Neural cell (in vitro differentiated cells): ENCODE measurements at regions not wholly inside any gene's neighbourhood (a gene's known extent, or its start where the extent isn't known, plus 50 kb on each side); places are given as distances from the start of the nearest gene placed in this dataset.

Experiments
- H2AFZ ChIP-seq: fragments of 200-600, 300-800 bp; sonication (generic), shearing (Covaris generic); 2 replicates; pipeline ENCODE4 v1.6.0; 2014; ENCODE audit warnings: low read depth, mild to moderate bottlenecking, antibody characterized with exemption, low read length, moderate library complexity
- H3F3A ChIP-seq: fragments of 200-600 bp; shearing (Covaris generic); 2 replicates; pipeline ENCODE4 v1.6.1; 2016; ENCODE audit warnings: mild to moderate bottlenecking, moderate library complexity, mixed read lengths, antibody characterized with exemption, low read length; ENCODE audit not compliant: insufficient read depth, poor library complexity, severe bottlenecking
- H3K27ac ChIP-seq: fragments of 200-600, 300-800 bp; sonication (generic), shearing (Covaris generic); 2 replicates; pipeline ENCODE4 v1.5.1; 2014; ENCODE audit warnings: mild to moderate bottlenecking, low read length, moderate library complexity
- H3K27me3 ChIP-seq: fragments of 300-800, 200-600 bp; sonication (generic), shearing (Covaris generic); 2 replicates; pipeline ENCODE4 v1.6.0; 2014; ENCODE audit warnings: mild to moderate bottlenecking, low read depth, low read length, moderate library complexity; ENCODE audit not compliant: insufficient read depth
- H3K36me3 ChIP-seq: fragments of 300-800, 200-600 bp; sonication (generic), shearing (Covaris generic); 2 replicates; pipeline ENCODE4 v1.5.1; 2014; ENCODE audit warnings: mild to moderate bottlenecking, antibody characterized with exemption, low read length, moderate library complexity; ENCODE audit not compliant: insufficient read depth
- H3K4me2 ChIP-seq: fragments of 300-800, 200-600 bp; sonication (generic), shearing (Covaris generic); 2 replicates; pipeline ENCODE4 v1.6.0; 2014; ENCODE audit warnings: mild to moderate bottlenecking, low read length
- H3K4me3 ChIP-seq: fragments of 300-800, 200-600 bp; sonication (generic), shearing (Covaris generic); 2 replicates; pipeline ENCODE4 v1.5.1; 2014; ENCODE audit warnings: mild to moderate bottlenecking, low read length, moderate library complexity
- H3K79me2 ChIP-seq: fragments of 200-600 bp; shearing (Covaris generic); replicated peaks from 2 replicates; pipeline ENCODE4 v1.6.0; 2014; ENCODE audit warnings: mild to moderate bottlenecking, low read length, moderate library complexity; ENCODE audit not compliant: insufficient read depth
- H3K9ac ChIP-seq: fragments of 300-800, 200-600 bp; sonication (generic), shearing (Covaris generic); 2 replicates; pipeline ENCODE4 v1.6.1; 2016; ENCODE audit warnings: mild to moderate bottlenecking, low read length, mixed read lengths
- H3K9me2 ChIP-seq: fragments of 200-600 bp; shearing (Covaris generic); 2 replicates; pipeline ENCODE4 v1.6.1; 2016; ENCODE audit warnings: mild to moderate bottlenecking, low read length, mixed read lengths; ENCODE audit not compliant: insufficient read depth
- H3K9me3 ChIP-seq: fragments of 200-600, 300-800 bp; sonication (generic), shearing (Covaris generic); 2 replicates; pipeline ENCODE4 v1.6.1; 2016; ENCODE audit warnings: mild to moderate bottlenecking, mixed run types, low read length, moderate library complexity, mixed read lengths
- H4K20me1 ChIP-seq: fragments of 200-600 bp; shearing (Covaris generic); 2 replicates; pipeline ENCODE4 v1.6.1; 2016; ENCODE audit warnings: mild to moderate bottlenecking, mixed run types; ENCODE audit not compliant: insufficient read depth
- CTCF ChIP-seq: fragments of 450-650 bp; IDR thresholded peaks from 2 replicates; pipeline ENCODE4 v1.5.1; 2014; ENCODE audit warnings: antibody characterized with exemption, mild to moderate bottlenecking, moderate library complexity; ENCODE audit not compliant: poor library complexity, severe bottlenecking
- EP300 ChIP-seq: fragments of 450-650 bp; conservative IDR thresholded peaks from 2 replicates; pipeline ENCODE4 v1.6.1; 2014; ENCODE audit warnings: antibody characterized with exemption, mild to moderate bottlenecking, moderate library complexity; ENCODE audit not compliant: poor library complexity, severe bottlenecking
- EZH2 ChIP-seq: fragments of 200-600, 300-800 bp; shearing (Covaris generic), sonication (generic); IDR thresholded peaks from 2 replicates; pipeline ENCODE4 v1.6.1; 2014; ENCODE audit warnings: antibody characterized with exemption, low read length, borderline replicate concordance, mild to moderate bottlenecking; ENCODE audit not compliant: insufficient read depth, poor library complexity, severe bottlenecking
- MXI1 ChIP-seq: fragments of 450-650 bp; conservative IDR thresholded peaks from 2 replicates; pipeline ENCODE4 v1.6.1; 2014; ENCODE audit warnings: antibody characterized with exemption, mild to moderate bottlenecking; ENCODE audit not compliant: poor library complexity, severe bottlenecking
- POLR2AphosphoS5 ChIP-seq: IDR thresholded peaks from 2 replicates; pipeline ENCODE4 v1.6.1; 2012
- RAD21 ChIP-seq: fragments of 450-650 bp; conservative IDR thresholded peaks from 2 replicates; pipeline ENCODE4 v1.6.1; 2014; ENCODE audit warnings: antibody characterized with exemption, mild to moderate bottlenecking, moderate library complexity
- REST ChIP-seq: IDR thresholded peaks from 2 replicates; pipeline ENCODE4 v1.6.1; 2012; ENCODE audit warnings: borderline replicate concordance
- SMC3 ChIP-seq: fragments of 450-650 bp; conservative IDR thresholded peaks from 2 replicates; pipeline ENCODE4 v1.6.1; 2014; ENCODE audit warnings: antibody characterized with exemption, mild to moderate bottlenecking, moderate library complexity; ENCODE audit not compliant: poor library complexity
- TAF1 ChIP-seq: IDR thresholded peaks from 2 replicates; pipeline ENCODE4 v1.6.1; 2012; ENCODE audit warnings: low read depth

GRCh38 chr6:25178336-25179035 lies 100.7 kb upstream of the CARMIL1 start:
- no peaks in the 10 kb centered on the region for H4K20me1 ChIP-seq
- H3K36me3 ChIP-seq: no peaks in the 10 kb centered on the region
- no peak overlapping the region for H3K4me2 ChIP-seq
- TF ChIP-seq EZH2 (no peak), MXI1 (no peak), CTCF (no peak), REST (no peak), RAD21 (no peak), TAF1 (no peak), EP300 (no peak), SMC3 (no peak), POLR2AphosphoS5 (no peak)
- no peaks in the 10 kb centered on the region for H3K27me3 ChIP-seq
- H3F3A ChIP-seq: no peaks in the 10 kb centered on the region
- H3K4me3 ChIP-seq: no peak overlapping the region
- no peak overlapping the region for H3K9ac ChIP-seq
- no peak overlapping the region for H2AFZ ChIP-seq
- no peaks in the 10 kb centered on the region for H3K79me2 ChIP-seq
- H3K27ac ChIP-seq: no peak overlapping the region
- no peaks in the 10 kb centered on the region for H3K9me3 ChIP-seq
- no peaks in the 10 kb centered on the region for H3K9me2 ChIP-seq

GRCh38 chr6:25179051-25179778 lies 100.0 kb upstream of the CARMIL1 start:
- Histone ChIP-seq H3K36me3 (no peaks in the 10 kb centered on the region), H3K4me3 (no peak overlapping the region), H3F3A (no peaks in the 10 kb centered on the region), H2AFZ (no peak overlapping the region), H3K79me2 (no peaks in the 10 kb centered on the region), H3K27me3 (no peaks in the 10 kb centered on the region), H3K9ac (no peak overlapping the region), H4K20me1 (no peaks in the 10 kb centered on the region), H3K4me2 (no peak overlapping the region), H3K27ac (no peak overlapping the region), H3K9me2 (no peaks in the 10 kb centered on the region), H3K9me3 (no peaks in the 10 kb centered on the region)
- TF ChIP-seq POLR2AphosphoS5 (no peak), SMC3 (no peak)
